ENCODE measurements at regions not wholly inside any gene's neighbourhood (a gene's known extent, or its start where the extent isn't known, plus 50 kb on each side); places are given as distances from the start of the nearest gene placed in this dataset.

- TF ChIP-seq, protein P1, sequence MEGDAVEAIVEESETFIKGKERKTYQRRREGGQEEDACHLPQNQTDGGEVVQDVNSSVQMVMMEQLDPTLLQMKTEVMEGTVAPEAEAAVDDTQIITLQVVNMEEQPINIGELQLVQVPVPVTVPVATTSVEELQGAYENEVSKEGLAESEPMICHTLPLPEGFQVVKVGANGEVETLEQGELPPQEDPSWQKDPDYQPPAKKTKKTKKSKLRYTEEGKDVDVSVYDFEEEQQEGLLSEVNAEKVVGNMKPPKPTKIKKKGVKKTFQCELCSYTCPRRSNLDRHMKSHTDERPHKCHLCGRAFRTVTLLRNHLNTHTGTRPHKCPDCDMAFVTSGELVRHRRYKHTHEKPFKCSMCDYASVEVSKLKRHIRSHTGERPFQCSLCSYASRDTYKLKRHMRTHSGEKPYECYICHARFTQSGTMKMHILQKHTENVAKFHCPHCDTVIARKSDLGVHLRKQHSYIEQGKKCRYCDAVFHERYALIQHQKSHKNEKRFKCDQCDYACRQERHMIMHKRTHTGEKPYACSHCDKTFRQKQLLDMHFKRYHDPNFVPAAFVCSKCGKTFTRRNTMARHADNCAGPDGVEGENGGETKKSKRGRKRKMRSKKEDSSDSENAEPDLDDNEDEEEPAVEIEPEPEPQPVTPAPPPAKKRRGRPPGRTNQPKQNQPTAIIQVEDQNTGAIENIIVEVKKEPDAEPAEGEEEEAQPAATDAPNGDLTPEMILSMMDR (IDR thresholded peaks at IDR 0.05 in 8 of 11, conservative IDR thresholded peaks at IDR 0.05 in 3 of 11) = no peak
- TF ChIP-seq POLR2A (IDR thresholded peaks at IDR 0.05) = no peak
Observed at GRCh38 chr6:53441035-53441493, 92.3 kb upstream of the ELOVL5 start.

Data from spleen (tissue), 7 donors.